BJ (cell line): ENCODE measurements at regions not wholly inside any gene's neighbourhood (a gene's known extent, or its start where the extent isn't known, plus 50 kb on each side); places are given as distances from the start of the nearest gene placed in this dataset.
A peak's percentile ranks its signal among the peaks of the same experiment; 100 is the strongest.

Experiments used
- CTCF ChIA-PET: fragments of 350-600 bp; formaldehyde crosslinking; extraction: SDS; loops from one replicate; lab custom pipeline; 2021; ENCODE audit warnings: antibody characterized with exemption, inconsistent platforms; lab: Yijun Ruan, JAX
- POLR2A ChIA-PET: fragments of 300-600 bp; sonication (Branson Sonifier 250); formaldehyde crosslinking; extraction: SDS; loops from one replicate; lab custom pipeline; 2021; ENCODE audit warnings: antibody characterized with exemption; lab: Charles Lee
- DNase-seq: peaks from one replicate; pipeline ENCODE4 v3.0.0-alpha.2; 2011; ENCODE audit warnings: low read depth
- H3K27me3 ChIP-seq: 2 replicates; pipeline ENCODE4 v1.6.0; 2011; ENCODE audit warnings: low read length; ENCODE audit not compliant: control insufficient read depth, insufficient read depth
- H3K36me3 ChIP-seq: 2 replicates; pipeline ENCODE4 v1.5.1; 2011; ENCODE audit warnings: low read length; ENCODE audit not compliant: control insufficient read depth, insufficient read depth
- H3K4me3 ChIP-seq: 2 replicates; pipeline ENCODE4 v1.5.1; 2011; ENCODE audit warnings: low read depth, mild to moderate bottlenecking, control low read depth, low read length
- TF ChIP-seq, protein P1 (sequence below): IDR thresholded peaks from 2 replicates; pipeline ENCODE4 v1.5.1; 2011; ENCODE audit warnings: low read depth, mild to moderate bottlenecking, control low read depth, inconsistent platforms, low read length, moderate library complexity; ENCODE audit not compliant: insufficient read depth

DNA sequence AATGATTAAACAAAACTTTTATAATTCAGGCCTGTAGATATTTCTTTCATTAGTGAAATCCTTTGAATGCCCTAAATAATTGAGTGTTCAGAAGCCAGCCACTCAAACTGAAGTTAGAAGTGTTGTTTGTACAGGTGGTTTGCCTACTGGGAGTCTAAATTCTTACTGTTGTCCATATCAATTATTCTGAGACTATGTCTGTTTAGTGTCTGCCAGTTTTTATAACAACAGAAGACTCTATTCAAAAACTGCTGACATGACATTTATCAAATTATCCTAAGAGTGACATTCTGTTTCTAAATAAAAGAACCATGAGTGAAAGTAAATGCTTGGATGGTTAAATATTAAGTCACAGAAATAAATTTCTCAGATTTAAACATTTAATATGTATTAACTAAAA, 375.1 kb downstream of the FAT4 start:
- ChIA-PET POLR2A (no interaction called here), CTCF (no interaction called here)
- Histone ChIP-seq H3K4me3 (no peak overlapping the region), H3K36me3 (no peaks in the 10 kb centered on the region), H3K27me3 (no peaks in the 10 kb centered on the region)
- TF ChIP-seq, protein P1, sequence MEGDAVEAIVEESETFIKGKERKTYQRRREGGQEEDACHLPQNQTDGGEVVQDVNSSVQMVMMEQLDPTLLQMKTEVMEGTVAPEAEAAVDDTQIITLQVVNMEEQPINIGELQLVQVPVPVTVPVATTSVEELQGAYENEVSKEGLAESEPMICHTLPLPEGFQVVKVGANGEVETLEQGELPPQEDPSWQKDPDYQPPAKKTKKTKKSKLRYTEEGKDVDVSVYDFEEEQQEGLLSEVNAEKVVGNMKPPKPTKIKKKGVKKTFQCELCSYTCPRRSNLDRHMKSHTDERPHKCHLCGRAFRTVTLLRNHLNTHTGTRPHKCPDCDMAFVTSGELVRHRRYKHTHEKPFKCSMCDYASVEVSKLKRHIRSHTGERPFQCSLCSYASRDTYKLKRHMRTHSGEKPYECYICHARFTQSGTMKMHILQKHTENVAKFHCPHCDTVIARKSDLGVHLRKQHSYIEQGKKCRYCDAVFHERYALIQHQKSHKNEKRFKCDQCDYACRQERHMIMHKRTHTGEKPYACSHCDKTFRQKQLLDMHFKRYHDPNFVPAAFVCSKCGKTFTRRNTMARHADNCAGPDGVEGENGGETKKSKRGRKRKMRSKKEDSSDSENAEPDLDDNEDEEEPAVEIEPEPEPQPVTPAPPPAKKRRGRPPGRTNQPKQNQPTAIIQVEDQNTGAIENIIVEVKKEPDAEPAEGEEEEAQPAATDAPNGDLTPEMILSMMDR = no peak
- no peak for DNase-seq

DNA sequence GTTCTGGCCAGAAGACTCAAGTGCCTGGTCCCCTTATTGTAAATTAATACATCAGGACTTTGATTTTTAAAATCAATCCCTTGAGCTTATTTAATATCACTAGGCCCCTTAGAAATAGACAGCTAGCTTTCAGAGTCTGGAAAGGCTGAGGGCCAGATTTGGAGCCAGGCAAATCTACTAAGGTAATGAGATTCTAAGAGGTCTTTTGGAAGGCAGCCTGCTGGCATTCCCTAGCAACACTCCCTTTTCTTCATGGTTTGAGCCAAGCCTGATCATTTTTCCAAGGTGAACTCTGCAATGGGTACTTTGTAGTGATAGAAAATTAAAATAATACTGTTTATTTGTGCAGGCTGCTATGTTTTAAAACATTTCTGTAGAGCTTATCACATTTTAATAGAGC, 378.5 kb downstream of the FAT4 start:
- TF ChIP-seq, protein P1 = no peak
- POLR2A ChIA-PET = no interaction called here
- CTCF ChIA-PET = interaction anchor here (0.7 to 1.1 kb wide), 2 partner anchors 9 to 12 kb away, joined by 3 read pairs; no protein-coding TSS in a partner anchor
- DNase-seq = no peak
- Histone ChIP-seq H3K4me3 (no peak overlapping the region), H3K36me3 (no peaks in the 10 kb centered on the region), H3K27me3 (no peaks in the 10 kb centered on the region)

DNA sequence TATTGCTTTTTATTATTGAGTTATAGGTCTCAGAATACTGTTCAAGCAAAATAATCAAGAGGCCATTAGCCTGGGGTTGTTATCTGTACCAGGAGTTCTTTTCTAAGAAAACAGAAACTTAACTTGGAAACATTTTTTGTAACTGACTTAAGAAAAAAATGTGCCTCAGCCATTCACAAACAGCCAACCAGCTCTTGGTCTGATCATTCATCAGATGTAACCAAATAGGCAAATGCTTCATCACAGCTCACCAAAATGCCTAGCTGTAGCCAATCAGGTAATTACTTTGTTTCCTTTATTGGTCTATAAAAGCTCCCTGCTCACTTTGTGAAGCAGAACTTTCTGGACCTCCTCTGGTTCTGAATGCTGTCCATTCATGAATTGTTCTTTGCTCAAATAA, 387.7 kb downstream of the FAT4 start:
- CTCF ChIA-PET = no interaction called here
- Histone ChIP-seq H3K27me3 (no peaks in the 10 kb centered on the region), H3K4me3 (no peak overlapping the region), H3K36me3 (no peaks in the 10 kb centered on the region; the same call in 1 of the 2 replicates)
- TF ChIP-seq, protein P1 = no peak
- no peak for DNase-seq
- POLR2A ChIA-PET = interaction anchor here (0.7 kb wide), 1 partner anchor 584 kb away, joined by 4 read pairs; no protein-coding TSS in a partner anchor

DNA sequence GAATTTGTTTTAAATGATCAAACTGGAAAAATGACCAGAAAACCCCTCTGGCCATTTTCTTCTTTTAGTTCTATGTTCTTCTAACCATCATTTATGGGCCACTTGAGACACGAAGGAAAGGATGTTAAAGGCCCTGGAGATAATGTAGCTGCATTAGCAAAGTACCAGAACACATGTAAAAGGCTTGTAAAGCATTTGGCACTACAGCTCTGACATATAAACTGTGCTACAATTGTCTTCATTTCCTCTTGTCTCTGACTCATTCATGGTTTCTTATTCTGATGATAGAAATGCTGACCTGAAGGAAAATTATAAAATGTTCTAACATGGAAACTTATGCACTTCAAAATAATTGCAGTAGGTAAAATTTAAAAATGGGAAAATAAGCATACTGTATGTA, 388.7 kb downstream of the FAT4 start:
- H3K27me3 ChIP-seq = no peaks in the 10 kb centered on the region
- H3K36me3 ChIP-seq = no peaks in the 10 kb centered on the region; the same call in 1 of the 2 replicates
- TF ChIP-seq, protein P1 = no peak
- DNase-seq = peak; percentile 15
- POLR2A ChIA-PET = no interaction called here
- no peak overlapping the region for H3K4me3 ChIP-seq
- CTCF ChIA-PET = no interaction called here

DNA sequence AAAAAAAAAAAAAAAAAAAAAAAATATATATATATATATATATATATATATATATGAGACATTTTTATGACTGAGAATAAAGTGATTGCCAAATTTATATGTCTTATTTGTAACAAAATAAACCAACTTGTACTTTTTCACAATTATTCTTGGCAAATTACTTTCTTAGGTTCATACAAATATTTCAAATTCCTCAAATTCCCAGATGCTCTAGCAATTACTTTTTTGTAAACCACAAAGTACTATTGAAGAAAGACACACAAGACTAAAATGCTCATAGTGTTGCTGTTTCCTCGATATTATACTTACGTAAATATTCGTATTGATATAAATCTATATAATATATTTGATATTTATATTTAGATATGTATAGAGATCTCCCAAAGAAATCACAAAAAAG, 390.0 kb downstream of the FAT4 start:
- POLR2A ChIA-PET = no interaction called here
- H3K4me3 ChIP-seq = no peak overlapping the region
- DNase-seq = peak; percentile 19
- no peaks in the 10 kb centered on the region for H3K27me3 ChIP-seq
- no peaks in the 10 kb centered on the region; the same call in 1 of the 2 replicates for H3K36me3 ChIP-seq
- TF ChIP-seq, protein P1 = no peak
- CTCF ChIA-PET = no interaction called here
